Osteocyte (in vitro differentiated cells): ENCODE measurements at regions not wholly inside any gene's neighbourhood (a gene's known extent, or its start where the extent isn't known, plus 50 kb on each side); places are given as distances from the start of the nearest gene placed in this dataset.
"Not testable (repeated sequence)": the region's sequence is repeated elsewhere in the genome, so short reads cannot be mapped to it uniquely, and the experiment has no call there.

Source experiments
- DNase-seq: peaks from one replicate; pipeline ENCODE4 v3.0.0; 2021; ENCODE audit warnings: mixed read lengths; ENCODE audit not compliant: unreplicated experiment; ENCODE audit errors: extremely low spot score
- H3K27ac Mint-ChIP-seq: one replicate; pipeline ENCODE4 v1.8.0; 2021; ENCODE audit warnings: mild to moderate bottlenecking, mixed read lengths; ENCODE audit not compliant: unreplicated experiment
- H3K27me3 Mint-ChIP-seq: one replicate; pipeline ENCODE4 v1.8.0; 2021; ENCODE audit warnings: mixed read lengths; ENCODE audit not compliant: unreplicated experiment
- H3K36me3 Mint-ChIP-seq: one replicate; pipeline ENCODE4 v1.8.0; 2021; ENCODE audit warnings: mixed read lengths; ENCODE audit not compliant: unreplicated experiment
- H3K4me1 Mint-ChIP-seq: one replicate; pipeline ENCODE4 v1.8.0; 2021; ENCODE audit warnings: mixed read lengths; ENCODE audit not compliant: unreplicated experiment
- H3K4me3 Mint-ChIP-seq: one replicate; pipeline ENCODE4 v1.8.0; 2021; ENCODE audit warnings: mild to moderate bottlenecking, moderate library complexity, mixed read lengths; ENCODE audit not compliant: unreplicated experiment
- H3K9me3 Mint-ChIP-seq: one replicate; pipeline ENCODE4 v1.8.0; 2021; ENCODE audit warnings: mixed read lengths; ENCODE audit not compliant: unreplicated experiment
- CTCF ChIP-seq: fragments of 200-600 bp; sonication (generic); IDR thresholded peaks from 2 replicates; pipeline ENCODE4 v1.5.0; 2021; ENCODE audit warnings: antibody characterized with exemption, mild to moderate bottlenecking, moderate library complexity

- no peaks in the 10 kb centered on the region for H3K36me3 Mint-ChIP-seq
- no peak overlapping the region for H3K4me3 Mint-ChIP-seq
- H3K27me3 Mint-ChIP-seq: peaks cover 55% of the 10 kb centered on the region
- DNase-seq: peak; percentile 57
- no peak overlapping the region for H3K27ac Mint-ChIP-seq
- H3K4me1 Mint-ChIP-seq: peaks cover 26% of the 10 kb centered on the region
- peak; percentile 79 for TF ChIP-seq CTCF
- H3K9me3 Mint-ChIP-seq: no peaks in the 10 kb centered on the region
Measured at GRCh38 chr7:142516038-142516501, 233.2 kb upstream of the PRSS1 start.

GRCh38 chr7:142514716-142515115 is 234.6 kb upstream of the PRSS1 start:
- not testable (repeated sequence) for H3K9me3 Mint-ChIP-seq, H3K36me3 Mint-ChIP-seq, H3K4me3 Mint-ChIP-seq
- peak; percentile 27 for DNase-seq
- Mint-ChIP-seq H3K27ac (peak overlapping the region; percentile 20), H3K4me1 (peaks cover 26% of the 10 kb centered on the region), H3K27me3 (peaks cover 60% of the 10 kb centered on the region)

- no peaks in the 10 kb centered on the region for H3K9me3 Mint-ChIP-seq
- peaks cover 26% of the 10 kb centered on the region for H3K4me1 Mint-ChIP-seq
- H3K36me3 Mint-ChIP-seq: no peaks in the 10 kb centered on the region
- H3K27me3 Mint-ChIP-seq: peaks cover 60% of the 10 kb centered on the region
- peak; percentile 32 for DNase-seq
- H3K27ac Mint-ChIP-seq: no peak overlapping the region
- no peak overlapping the region for H3K4me3 Mint-ChIP-seq
- TF ChIP-seq CTCF: no peak
Measured at GRCh38 chr7:142513178-142513955, 235.9 kb upstream of the PRSS1 start.

- Mint-ChIP-seq H3K4me1 (peaks cover 26% of the 10 kb centered on the region), H3K4me3 (no peak overlapping the region), H3K27me3 (peaks cover 58% of the 10 kb centered on the region), H3K27ac (no peak overlapping the region), H3K36me3 (no peaks in the 10 kb centered on the region), H3K9me3 (no peaks in the 10 kb centered on the region)
- no peak for TF ChIP-seq CTCF
- DNase-seq: peak; percentile 59
Measured at GRCh38 chr7:142511801-142512200, 237.5 kb upstream of the PRSS1 start.

- peaks cover 26% of the 10 kb centered on the region for H3K4me1 Mint-ChIP-seq
- DNase-seq: peak; percentile 54
- H3K36me3 Mint-ChIP-seq: no peaks in the 10 kb centered on the region
- no peak overlapping the region for H3K27ac Mint-ChIP-seq
- no peak for TF ChIP-seq CTCF
- H3K27me3 Mint-ChIP-seq: peaks cover 58% of the 10 kb centered on the region
- H3K4me3 Mint-ChIP-seq: no peak overlapping the region
- no peaks in the 10 kb centered on the region for H3K9me3 Mint-ChIP-seq
Measured at GRCh38 chr7:142511374-142511773, 237.9 kb upstream of the PRSS1 start.

- H3K27ac Mint-ChIP-seq, H3K36me3 Mint-ChIP-seq, H3K9me3 Mint-ChIP-seq, H3K4me3 Mint-ChIP-seq, H3K4me1 Mint-ChIP-seq: not testable (repeated sequence)
- DNase-seq: peak; percentile 72
- peaks cover 73% of the 10 kb centered on the region for H3K27me3 Mint-ChIP-seq
Measured at GRCh38 chr7:142509235-142509634, 240.0 kb upstream of the PRSS1 start.
